Skin of body (tissue), 1 donor: ENCODE measurements at regions not wholly inside any gene's neighbourhood (a gene's known extent, or its start where the extent isn't known, plus 50 kb on each side); places are given as distances from the start of the nearest gene placed in this dataset.
"Not testable (repeated sequence)": the region's sequence is repeated elsewhere in the genome, so short reads cannot be mapped to it uniquely, and the experiment has no call there.

Experiments
- DNase-seq: peaks from one replicate; lab custom pipeline; 2025; lab: John Stamatoyannopoulos, UW

DNA sequence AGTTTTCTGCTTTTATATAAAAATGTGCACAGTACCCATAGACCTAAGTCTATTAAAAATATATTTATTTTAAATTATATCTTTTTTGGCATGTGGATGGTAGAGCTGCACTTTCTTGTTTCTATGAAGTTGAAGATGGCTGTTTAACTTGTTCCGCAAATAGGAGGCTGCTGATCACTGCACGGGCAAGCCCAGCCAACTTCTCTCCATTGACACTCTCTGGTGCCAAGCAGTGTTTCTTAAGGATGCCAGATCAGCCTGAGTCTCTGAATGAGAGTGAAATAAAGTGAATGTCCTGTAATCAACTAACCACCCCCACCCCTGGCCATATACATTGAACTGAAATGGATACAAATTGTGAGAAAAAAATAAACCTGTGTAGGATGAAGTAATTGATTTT, 202.9 kb upstream of the KLHL1 start:
- DNase-seq: no peak

DNA sequence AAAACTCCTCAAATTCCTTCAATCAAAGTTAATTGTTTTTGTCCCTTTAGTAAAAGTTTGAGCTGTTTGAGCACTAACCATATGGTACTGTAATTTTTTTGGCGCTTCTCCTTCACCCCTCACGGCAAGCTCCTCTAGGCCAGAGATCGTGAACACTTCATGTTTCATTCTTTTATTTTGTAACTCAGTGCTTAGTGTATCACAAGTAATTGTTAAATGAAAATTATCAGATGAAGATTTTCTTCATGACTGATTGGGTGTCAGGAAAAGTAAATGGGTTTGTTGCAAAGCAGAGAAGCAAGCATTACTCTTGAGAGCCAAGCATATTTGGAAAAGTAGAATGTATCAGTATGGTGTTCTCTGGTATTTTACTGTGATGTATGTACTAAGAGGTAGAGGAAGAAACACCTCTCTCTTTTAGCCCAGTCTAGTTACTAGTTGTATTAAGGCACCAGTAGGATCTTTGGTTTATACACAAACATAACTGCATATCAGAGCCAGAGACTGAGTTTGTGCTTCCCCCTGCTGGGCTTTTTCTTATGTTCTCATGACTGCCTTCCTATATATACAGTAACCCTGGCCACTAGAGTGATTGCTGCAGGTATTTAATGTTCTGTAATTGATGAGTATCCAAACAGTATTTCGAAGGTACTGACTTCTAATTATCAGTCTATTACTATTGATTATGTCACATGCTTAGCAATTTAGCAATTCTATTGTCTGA, 202.3 kb upstream of the KLHL1 start:
- DNase-seq: no peak

DNA sequence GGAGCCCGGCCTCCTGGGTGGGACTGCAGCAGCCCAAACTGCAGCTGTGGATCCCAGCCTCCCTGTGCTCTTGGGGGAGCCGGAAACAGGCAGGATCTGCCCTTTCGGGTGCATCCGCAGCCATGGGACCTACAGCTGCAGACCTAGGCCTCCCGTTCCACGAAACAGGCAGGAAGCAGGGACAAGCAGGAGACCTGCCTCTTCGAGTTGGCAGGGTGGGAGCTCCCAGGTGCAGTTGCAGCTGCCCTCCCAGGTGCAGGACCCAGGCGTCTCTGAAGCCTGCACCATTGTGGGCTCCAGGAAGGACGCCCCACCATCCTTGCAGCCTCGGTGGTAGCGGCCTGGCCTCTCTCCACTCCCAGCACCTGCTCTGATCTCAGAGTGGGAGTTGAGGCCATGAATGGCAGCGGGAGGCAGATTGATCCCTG, 189.0 kb upstream of the KLHL1 start:
- DNase-seq: no peak

DNA sequence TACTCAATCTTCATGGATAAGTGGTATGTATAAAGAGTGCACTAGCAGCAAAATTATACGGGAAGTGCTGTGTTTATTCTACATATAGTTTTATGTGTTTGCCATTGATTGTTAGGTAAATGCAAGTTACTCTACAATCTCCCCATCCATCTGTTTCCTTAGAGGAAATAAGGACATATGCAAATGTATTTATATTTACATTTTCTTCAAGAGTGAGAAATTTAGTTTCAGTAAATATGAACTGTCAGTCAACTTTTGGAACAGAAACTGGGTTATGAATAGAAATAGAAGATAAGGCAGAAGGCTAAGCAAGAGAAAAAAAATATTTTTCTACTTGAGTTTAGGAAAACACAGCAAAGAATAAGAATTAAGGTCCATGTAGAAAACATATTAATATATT, 176.1 kb upstream of the KLHL1 start:
- no peak for DNase-seq

DNA sequence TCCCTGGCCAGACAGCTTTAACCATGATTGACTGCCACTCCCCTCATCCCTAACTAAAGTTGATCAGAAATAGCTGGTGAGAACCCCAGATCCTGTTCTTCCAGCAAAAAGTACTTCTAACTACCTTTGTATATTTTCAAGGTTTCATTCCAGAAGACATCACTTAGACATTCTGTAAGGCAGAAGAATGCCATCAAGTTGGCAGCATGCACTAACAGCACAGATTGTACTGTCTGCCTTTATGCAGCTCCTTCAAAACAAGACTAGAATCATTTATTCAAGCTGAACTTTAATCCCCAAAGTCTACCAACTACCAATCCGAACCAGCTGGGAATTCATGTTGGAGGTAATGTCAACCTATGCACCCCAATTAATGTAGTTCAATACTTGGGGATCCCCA, 167.6 kb upstream of the KLHL1 start:
- DNase-seq: no peak

DNA sequence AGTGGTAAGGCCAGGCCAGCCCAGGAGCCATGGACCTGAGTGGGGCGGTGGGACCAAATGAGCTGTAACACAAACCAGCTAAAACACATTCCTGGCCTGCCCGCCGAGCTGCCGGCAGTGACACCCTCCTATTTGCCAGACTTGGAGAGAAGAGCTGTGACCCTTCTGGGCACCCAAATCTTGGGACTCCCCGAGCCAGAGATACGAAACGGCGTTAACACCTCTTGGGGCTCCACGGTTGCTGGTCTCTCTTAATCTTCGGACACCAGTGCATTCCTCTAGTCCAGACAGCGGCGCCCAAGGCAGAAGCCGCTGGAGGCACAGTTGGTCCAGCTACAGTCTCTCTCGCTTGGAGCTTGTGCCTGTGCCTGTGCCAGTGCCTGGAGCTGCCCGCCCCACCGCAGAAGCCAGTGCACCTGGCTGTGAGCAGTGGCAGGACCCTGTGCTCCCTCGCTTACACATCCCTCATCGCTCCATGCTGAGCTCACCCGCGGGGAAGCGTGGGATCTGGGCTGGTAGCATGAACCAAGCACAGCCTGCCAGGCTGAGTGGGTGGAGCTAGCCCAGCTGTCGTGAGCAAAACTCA, 147.2 kb upstream of the KLHL1 start:
- DNase-seq: no peak

DNA sequence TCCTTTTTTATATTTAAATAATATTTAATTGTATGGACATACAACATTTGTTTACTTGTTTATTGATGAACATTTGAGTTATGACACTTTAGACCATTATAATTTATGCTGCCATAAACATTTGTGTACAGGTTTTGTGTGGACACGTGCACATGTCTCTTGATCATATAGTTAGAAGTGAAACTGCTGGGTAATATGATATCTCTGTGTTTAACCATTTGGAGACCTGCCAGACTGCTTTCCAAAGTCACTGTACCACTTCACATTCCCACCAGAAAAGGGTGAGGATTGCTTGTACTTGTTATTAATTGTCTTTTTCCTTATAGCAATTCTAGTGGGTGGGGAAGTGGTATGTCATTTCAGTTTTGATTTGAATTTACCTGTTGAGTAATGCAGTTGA, 145.6 kb upstream of the KLHL1 start:
- DNase-seq: no peak

DNA sequence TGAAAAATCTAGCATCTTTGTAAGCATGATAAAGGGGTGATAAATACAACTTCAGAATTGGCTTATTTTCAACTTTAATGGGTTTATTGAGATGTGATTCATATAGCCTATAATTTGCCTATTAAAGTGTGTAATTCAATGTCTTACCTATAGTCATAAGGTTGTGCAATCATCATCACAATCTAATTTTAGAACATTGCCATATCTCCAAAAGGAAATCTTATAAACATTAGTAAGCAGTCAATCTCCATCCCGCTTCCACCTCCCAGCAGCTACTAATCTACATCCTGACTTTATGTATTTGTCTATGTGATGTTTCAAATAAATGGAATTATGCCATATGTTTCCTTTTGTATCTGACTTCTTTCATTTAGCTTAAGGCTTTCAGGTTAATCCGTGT, 145.2 kb upstream of the KLHL1 start:
- no peak for DNase-seq

DNA sequence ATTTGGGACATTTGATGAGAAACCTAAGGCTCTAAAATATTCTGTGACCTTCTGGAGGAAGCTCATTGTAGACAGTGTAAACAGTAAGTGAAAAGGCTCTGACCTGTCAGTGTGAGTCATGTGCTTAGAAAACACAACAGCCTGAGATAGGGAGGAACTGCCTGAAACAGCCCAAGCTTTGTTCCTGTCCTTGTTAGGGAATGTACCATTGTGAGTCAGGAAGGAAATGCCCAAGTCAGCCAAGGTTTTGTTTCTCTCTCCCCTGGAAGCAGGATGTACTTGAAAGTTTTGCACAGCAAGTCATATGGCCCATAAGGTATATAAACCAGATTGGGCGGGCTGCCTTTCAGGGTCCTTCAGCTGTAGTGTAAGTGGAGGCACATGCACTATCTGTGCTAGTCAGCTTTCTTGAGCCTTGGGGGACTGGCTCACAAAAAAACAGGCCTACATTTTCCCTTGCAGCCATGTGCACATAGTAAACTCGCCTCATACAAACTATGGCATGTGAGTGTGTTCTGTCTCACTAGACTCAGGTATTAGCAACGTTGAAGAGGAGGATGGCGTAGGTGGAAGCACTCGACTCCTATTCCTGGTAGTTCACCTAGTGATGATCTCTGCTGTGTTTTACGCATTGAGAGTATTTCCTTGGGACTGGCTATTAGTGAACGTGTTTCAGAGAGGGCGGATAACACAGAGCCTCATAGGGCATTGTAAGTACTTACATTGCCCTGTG, 141.2 kb upstream of the KLHL1 start:
- DNase-seq: no peak

DNA sequence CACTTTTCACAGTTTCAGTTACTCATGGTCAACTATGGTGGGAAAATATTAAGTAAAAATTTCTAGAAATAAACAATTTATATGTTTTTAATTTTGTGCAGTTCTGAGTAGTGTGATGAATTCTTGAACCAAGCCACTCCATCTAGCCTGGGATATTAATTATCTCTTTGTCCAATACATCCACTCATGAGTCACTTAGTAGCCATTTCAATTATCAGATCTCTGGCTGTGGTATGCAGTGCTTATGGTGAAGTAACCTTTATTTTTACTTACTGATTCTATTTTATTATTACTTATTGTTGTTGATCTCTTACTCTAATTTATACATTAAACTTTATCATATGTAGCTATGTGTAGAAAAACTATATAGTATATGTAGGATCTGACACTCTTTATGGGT, 128.9 kb upstream of the KLHL1 start:
- DNase-seq: no peak

DNA sequence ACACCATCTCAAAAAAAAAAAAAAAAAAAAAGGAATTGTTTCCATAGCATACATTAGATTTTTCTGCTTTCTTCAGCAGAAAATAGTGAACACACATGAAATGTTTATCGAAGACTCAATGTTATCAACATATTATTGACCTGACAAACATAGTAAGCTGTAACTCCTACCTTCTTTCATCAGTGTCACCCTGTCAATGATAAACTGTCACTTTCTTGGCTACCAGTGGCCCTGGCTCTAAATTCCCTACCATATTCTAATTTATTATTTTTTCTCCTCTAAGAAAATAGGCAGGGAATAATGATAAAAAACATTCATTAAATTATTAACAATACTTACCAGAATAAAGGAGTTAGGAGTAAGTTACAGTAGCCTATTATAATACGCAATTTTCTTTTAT, 127.3 kb upstream of the KLHL1 start:
- DNase-seq: no peak

DNA sequence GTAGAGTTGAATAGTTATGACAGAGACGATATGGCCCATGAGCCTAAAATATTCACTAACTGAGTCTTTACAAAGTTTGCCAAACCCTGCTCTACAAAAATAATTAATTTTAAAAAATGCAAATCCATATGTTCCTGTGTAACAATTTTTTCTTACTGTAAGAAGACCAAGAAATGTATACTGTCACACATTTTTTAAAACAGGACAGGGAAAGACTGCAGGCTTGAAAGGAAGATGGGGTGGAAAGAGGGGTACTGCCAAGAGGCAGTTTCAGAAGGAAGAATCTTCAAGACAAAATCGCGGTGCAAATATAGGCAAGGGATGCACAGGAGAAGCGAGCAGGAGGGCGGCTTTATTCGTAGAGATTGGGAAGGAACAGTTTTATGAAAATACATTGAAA, 115.7 kb upstream of the KLHL1 start:
- DNase-seq: no peak

DNA sequence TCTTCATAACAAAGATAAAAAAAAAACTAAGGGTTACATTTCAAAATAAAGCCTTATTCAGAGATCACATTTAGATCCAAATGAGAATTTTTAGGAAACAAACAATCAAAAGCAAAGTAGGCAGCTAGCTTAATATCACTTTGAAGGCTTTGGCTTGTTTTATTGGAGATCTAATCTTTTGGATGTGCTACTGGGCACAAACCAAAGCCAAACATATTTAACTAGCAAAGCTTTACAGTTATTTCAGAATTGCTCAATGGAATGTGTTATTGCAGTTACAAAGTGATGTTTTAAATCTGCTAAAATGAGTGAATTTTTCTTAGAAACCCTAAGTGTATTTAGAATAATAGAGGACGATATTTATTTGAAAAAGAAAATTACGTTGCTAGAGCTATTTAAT, 114.7 kb upstream of the KLHL1 start:
- DNase-seq: no peak

DNA sequence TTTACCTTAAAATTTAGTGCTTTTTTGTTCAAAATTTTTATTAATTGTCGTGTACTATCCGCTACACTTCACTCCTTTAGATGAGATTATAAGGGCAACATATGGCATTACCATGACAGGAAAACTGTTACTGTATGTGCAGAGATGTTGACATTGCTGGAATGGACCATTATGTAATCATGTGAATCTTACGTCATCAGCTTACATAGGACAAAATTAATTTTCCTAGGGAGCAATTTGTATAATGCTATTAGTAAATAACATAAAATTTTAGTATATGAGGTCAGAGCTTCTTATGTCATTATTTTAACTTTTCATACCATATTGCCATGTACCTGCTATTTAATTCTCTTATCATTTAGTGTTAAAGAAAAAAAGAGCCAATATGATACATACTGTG, 110.4 kb upstream of the KLHL1 start:
- DNase-seq: no peak

DNA sequence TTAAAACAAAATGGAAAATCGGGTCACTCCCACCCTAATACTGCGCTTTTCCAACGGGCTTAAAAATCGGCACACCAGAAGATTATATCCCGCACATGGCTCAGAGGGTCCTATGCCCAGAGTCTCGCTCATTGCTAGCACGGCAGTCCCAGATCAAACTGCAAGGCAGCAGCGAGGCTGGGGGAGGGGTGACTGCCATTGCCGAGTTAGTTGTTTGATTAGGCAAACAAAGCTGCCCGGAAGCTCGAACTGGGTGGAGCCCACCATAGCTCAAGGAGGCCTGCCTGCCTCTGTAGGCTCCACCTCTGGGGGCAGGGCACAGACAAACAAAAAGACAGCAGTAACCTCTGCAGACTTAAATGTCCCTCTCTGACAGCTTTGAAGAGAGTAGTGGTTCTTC, 100.7 kb upstream of the KLHL1 start:
- DNase-seq: not testable (repeated sequence)

DNA sequence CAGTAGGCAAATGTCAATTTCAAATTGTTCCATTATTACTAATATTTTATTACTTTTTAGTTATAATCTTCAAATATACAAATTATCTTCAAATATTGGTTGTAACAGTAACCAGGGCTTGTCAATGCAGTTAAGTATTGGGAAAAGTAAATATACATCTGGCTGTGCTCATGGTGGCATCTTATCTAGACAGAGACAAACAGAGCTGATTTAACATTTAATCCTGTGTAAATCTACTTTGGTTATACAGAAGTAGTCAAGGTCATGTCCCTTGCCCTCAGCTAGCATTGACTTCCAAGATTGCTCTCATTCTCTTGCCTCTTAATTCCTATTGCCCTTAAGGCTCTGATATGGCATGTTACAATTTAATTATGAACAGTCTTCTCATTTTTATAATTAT, 98.4 kb upstream of the KLHL1 start:
- no peak for DNase-seq

DNA sequence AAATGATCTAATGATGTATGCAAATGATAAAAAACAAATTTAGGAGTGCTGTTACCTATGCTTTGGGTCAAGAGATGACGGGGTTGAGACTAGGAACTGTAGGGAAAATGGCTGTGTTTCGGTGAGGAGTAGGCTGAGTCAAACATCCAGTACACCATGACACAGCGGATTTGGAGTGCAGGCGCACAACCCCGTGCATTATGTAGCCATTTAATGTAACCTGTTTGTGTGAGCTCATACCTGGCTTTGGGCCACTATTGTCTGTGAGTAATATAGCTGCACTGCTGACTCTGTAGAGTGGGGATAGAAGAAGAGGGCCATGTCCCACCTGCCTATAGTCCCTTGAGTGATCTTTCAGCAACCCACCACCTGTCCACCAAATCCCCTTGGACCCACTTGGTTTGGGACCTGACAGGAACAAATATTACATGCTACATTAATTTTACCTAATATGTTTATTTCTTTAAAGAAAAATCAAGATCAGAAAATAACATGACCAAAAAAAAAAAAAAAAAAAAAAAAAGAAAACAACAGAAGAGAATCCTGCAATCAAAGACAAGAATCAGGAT, 95.5 kb upstream of the KLHL1 start:
- no peak for DNase-seq

DNA sequence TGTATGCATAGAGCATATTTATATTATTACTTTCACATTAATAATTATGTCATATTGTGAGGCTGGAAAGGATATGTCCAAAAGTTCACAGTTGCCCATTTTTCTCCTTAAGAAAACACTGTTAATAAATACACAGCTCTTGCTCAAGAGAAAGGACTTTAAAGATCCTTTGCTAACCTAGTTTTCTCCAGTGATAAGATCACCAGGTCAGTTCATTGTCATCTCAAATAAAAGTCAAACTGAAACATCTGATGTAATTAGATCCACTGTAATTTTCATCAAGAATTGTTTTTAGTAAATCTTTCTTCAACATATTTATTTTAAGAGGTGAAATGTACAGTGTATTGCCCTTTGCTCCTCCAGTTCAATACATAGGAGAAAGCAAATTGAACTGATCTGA, 82.8 kb upstream of the KLHL1 start:
- DNase-seq: no peak

DNA sequence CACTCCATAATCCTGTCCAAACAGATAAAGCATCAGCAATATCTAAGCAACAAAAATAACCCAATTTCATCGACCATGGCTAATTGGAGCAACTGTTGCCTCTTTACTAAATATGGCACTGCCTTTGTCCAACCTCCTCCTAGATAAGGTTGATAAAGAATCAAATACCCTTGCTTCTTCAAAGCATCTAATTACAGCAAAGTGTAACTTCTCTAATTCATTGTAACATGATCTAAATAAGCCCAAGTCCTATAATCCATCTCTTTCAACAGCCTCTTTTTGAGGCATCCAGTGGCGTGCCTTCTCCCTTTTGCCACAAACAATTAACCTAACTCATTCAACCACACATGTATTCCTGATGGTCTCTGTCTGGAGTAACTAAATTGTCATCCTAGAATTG, 81.7 kb upstream of the KLHL1 start:
- DNase-seq: no peak

DNA sequence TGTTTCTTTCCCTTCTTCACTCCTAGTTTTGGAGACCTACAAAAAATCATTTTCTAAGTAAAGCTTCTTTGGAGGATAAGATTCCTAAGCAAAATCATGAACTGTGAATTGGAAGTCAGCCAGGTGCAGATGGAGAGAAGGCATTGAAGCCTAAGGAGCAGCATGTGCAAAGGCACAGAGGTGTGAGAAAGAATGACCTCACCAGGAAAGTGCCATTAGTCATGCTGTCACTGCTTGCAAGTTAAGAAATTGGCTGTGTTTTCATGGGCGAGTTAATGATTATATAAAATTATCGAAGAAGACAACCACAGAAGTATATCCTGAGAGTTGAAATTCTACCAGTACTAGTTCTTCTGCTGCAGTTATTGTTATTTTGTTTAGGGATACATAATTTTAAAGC, 80.3 kb upstream of the KLHL1 start:
- DNase-seq: no peak

DNA sequence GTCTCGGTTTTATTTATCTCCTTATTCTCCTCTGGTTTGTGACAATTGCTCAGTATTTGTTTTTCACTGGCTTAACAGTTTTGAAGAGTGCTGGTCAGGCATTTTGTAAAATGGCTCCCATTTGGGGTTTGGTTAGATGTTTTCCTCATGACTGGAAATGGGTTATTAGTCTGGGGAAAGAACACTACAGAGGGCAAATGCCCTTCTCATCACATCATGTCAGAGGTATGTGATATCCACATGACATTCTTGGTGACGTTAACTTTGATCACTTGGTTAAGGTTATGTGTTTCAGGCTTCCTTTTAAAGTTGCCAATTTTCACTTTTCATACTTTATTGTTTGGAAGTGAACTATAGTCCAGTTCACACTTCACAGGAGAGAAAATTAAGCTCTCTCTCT, 74.8 kb upstream of the KLHL1 start:
- no peak for DNase-seq
